ENCODE measurements at regions not wholly inside any gene's neighbourhood (a gene's known extent, or its start where the extent isn't known, plus 50 kb on each side); places are given as distances from the start of the nearest gene placed in this dataset.

DNA sequence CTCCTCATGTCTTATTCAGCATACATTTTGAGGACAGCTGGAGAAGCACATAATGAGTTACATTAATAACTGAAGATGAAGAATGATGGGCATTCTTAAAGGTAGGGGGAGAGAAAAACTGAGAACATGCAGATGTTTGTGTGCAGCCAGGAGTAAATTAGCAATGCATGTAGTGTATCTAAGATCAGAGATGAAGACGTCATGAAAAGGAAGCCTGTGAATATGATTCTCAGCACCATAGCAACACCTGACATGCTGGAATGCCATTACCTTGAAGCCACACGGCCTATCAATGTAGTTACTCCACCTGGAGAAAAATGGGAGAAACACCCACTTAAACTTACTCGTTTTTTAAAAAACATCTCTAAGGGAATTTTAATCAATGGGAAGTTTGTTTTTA lies 607.1 kb downstream of the PTPRC start:
- TF ChIP-seq POLR2AphosphoS5 (IDR thresholded peaks at IDR 0.05; ENCODE audit: low read depth, low read length), result no peak
- no peak for TF ChIP-seq POLR2A (IDR thresholded peaks at IDR 0.05; ENCODE audit: low read depth, low read length)
- TF ChIP-seq TAF1 (IDR thresholded peaks at IDR 0.05; ENCODE audit: low read depth, low read length), result no peak
- no peak for TF ChIP-seq PAX5 (IDR thresholded peaks at IDR 0.05; ENCODE audit: insufficient read depth, low read length, severe bottlenecking)
- TF ChIP-seq POU2F2 (IDR thresholded peaks at IDR 0.05; ENCODE audit: low read depth, low read length), result no peak
- no peak for TF ChIP-seq SPI1 (IDR thresholded peaks at IDR 0.05; ENCODE audit: low read depth, low read length)
